ENCODE measurements at regions not wholly inside any gene's neighbourhood (a gene's known extent, or its start where the extent isn't known, plus 50 kb on each side); places are given as distances from the start of the nearest gene placed in this dataset.

DNA sequence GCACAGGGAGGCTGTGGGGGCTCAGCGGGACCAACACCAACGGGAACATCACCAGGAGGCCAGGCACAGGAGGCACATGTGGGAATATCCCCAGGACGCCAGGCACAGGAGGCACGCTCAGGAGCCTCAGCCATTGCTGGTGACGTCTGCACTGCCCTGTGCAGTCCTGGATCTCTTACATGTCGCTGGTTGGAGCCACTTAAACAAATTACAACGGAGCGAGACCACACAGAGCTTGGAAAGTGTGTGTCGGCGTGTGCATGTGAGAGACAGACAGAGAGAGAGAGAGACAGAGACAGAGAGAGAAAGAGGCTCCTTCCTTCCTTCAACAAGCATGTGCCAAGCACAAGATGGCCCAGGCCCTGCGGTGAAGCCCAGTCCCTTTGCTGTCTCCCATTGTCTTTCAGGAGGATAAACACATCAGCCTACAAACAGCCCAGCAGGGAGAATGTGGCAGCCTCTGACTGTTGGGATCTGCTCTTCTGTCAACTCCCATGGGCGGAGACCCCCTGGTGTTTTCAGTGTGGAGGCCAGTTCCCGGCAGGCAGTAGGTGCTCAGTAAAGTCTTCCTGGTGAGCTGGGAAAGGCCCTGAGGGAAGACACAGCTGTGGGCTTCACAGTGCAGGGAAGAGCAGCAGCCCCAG, 112.7 kb upstream of the THBS2 start:
- TF ChIP-seq TEAD4 (IDR thresholded peaks at IDR 0.05) (no peak), TCF12 (IDR thresholded peaks at IDR 0.05; ENCODE audit: low read depth) (no peak), EP300 (IDR thresholded peaks at IDR 0.05; ENCODE audit: borderline replicate concordance) (no peak), RAD21 (IDR thresholded peaks at IDR 0.05; ENCODE audit: low read depth) (no peak), ZBTB7A (IDR thresholded peaks at IDR 0.05; ENCODE audit: low read depth) (no peak), EGR1 (IDR thresholded peaks at IDR 0.05) (no peak), TAF1 (IDR thresholded peaks at IDR 0.05; ENCODE audit: low read depth) (no peak), CEBPB (IDR thresholded peaks at IDR 0.05) (no peak), CREB1 (IDR thresholded peaks at IDR 0.05; ENCODE audit: low read depth) (no peak), YY1 (IDR thresholded peaks at IDR 0.05; ENCODE audit: low read depth) (no peak), FOXM1 (IDR thresholded peaks at IDR 0.05; ENCODE audit: borderline replicate concordance, low read depth) (no peak), NFIC (IDR thresholded peaks at IDR 0.05) (no peak)
- TF ChIP-seq, protein P1, sequence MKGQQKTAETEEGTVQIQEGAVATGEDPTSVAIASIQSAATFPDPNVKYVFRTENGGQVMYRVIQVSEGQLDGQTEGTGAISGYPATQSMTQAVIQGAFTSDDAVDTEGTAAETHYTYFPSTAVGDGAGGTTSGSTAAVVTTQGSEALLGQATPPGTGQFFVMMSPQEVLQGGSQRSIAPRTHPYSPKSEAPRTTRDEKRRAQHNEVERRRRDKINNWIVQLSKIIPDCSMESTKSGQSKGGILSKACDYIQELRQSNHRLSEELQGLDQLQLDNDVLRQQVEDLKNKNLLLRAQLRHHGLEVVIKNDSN (IDR thresholded peaks at IDR 0.05) = no peak
- TF ChIP-seq, protein P2, sequence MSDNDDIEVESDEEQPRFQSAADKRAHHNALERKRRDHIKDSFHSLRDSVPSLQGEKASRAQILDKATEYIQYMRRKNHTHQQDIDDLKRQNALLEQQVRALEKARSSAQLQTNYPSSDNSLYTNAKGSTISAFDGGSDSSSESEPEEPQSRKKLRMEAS (IDR thresholded peaks at IDR 0.05) = no peak
- TF ChIP-seq, protein P3, sequence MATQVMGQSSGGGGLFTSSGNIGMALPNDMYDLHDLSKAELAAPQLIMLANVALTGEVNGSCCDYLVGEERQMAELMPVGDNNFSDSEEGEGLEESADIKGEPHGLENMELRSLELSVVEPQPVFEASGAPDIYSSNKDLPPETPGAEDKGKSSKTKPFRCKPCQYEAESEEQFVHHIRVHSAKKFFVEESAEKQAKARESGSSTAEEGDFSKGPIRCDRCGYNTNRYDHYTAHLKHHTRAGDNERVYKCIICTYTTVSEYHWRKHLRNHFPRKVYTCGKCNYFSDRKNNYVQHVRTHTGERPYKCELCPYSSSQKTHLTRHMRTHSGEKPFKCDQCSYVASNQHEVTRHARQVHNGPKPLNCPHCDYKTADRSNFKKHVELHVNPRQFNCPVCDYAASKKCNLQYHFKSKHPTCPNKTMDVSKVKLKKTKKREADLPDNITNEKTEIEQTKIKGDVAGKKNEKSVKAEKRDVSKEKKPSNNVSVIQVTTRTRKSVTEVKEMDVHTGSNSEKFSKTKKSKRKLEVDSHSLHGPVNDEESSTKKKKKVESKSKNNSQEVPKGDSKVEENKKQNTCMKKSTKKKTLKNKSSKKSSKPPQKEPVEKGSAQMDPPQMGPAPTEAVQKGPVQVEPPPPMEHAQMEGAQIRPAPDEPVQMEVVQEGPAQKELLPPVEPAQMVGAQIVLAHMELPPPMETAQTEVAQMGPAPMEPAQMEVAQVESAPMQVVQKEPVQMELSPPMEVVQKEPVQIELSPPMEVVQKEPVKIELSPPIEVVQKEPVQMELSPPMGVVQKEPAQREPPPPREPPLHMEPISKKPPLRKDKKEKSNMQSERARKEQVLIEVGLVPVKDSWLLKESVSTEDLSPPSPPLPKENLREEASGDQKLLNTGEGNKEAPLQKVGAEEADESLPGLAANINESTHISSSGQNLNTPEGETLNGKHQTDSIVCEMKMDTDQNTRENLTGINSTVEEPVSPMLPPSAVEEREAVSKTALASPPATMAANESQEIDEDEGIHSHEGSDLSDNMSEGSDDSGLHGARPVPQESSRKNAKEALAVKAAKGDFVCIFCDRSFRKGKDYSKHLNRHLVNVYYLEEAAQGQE (IDR thresholded peaks at IDR 0.05; ENCODE audit: low read depth) = no peak

DNA sequence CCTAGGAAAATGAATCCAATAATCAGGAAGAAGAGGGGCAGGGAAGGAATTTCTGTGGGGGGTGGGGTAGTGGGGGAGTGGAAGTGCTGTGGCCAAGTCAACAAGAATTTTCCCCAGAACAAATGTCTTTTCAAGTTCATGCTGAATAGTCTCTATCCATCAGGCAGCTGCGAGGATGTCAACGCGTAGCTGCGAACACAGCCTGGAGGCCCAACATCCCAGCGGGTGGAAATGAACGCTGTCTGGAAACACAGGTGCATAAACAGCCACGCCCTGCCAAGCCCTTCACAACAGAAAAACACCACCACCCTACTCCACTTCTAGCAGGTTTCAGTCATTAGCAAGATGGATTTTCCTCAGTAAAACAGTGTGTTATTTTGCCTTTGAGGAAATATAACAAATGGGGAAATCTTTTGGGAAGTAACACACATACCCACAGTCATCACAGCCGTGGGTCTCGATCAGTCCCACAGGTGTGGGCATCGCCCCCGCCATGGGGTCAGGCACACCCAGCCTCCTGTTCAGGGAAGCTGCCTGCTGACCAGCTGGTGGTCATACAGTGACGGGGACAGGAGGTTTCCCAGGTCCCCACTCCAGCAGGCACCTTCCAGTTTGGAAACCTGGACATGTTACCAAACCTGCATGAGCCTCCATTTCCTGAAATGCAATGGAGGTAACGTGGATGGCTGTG, 112.1 kb upstream of the THBS2 start:
- TF ChIP-seq, protein P2 (IDR thresholded peaks at IDR 0.05) = no peak
- TF ChIP-seq RAD21 (IDR thresholded peaks at IDR 0.05; ENCODE audit: low read depth) (no peak), TAF1 (IDR thresholded peaks at IDR 0.05; ENCODE audit: low read depth) (no peak), CEBPB (IDR thresholded peaks at IDR 0.05) (no peak)

DNA sequence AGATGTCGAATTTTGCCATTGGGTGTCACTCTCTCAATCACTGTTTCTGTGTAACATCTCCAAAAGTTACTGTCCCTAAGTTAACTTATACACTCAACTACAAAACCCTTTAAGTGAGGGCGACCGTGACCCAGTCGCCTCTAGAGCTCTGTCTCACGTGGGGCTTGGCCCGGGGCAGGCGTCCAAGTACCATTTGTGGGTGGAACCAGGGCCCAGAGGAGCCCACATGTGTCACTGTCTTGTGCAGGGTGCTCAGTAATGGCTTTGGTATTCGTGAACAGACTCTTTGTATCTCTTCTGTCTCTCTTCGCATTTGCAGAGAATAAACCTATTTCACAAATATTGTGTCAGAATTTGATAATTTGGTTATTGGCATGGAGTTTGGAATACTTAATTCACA, 109.9 kb upstream of the THBS2 start:
- TF ChIP-seq CEBPB (IDR thresholded peaks at IDR 0.05) = no peak
- TF ChIP-seq EGR1 (IDR thresholded peaks at IDR 0.05) = no peak
- no peak for TF ChIP-seq YY1 (IDR thresholded peaks at IDR 0.05; ENCODE audit: low read depth)
- TF ChIP-seq, protein P3 (IDR thresholded peaks at IDR 0.05; ENCODE audit: low read depth) = no peak
- no peak for TF ChIP-seq ZBTB7A (IDR thresholded peaks at IDR 0.05; ENCODE audit: low read depth)
- TF ChIP-seq, protein P2 (IDR thresholded peaks at IDR 0.05) = no peak
- no peak for TF ChIP-seq TCF12 (IDR thresholded peaks at IDR 0.05; ENCODE audit: low read depth)
- TF ChIP-seq TEAD4 (IDR thresholded peaks at IDR 0.05) = no peak
- no peak for TF ChIP-seq CREB1 (IDR thresholded peaks at IDR 0.05; ENCODE audit: low read depth)
- no peak for TF ChIP-seq EP300 (IDR thresholded peaks at IDR 0.05; ENCODE audit: borderline replicate concordance)

DNA sequence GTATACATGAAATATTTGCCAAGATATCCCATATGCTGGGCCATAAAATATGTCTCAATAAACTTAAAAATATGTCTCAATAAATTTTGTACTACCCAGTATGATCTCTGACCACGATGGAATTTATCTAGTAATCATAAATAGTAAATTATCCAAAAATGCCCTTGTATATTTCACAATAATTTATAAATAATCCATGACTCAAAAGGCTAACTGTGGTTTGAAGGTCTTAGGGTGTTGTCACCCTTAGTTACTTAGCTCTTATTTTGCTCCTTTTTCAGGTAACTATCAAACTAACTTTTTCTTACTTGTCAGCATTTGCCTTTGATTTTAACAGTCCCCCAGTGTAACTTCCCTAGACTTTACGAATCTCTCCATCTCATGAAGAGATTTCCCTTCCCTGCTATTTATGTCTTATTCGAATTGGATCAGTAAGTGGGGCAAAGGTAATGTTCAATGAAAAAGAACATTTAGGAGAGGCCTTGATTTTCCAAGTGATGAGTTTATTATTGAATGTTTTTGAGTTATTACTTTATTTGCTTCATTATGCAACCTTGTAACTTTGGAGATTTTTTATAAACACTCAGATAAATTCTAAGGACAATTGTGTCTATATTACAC, 109.0 kb upstream of the THBS2 start:
- no peak for TF ChIP-seq NFIC (IDR thresholded peaks at IDR 0.05)
- no peak for TF ChIP-seq ZBTB7A (IDR thresholded peaks at IDR 0.05; ENCODE audit: low read depth)
- no peak for TF ChIP-seq EP300 (IDR thresholded peaks at IDR 0.05; ENCODE audit: borderline replicate concordance)
- no peak for TF ChIP-seq EGR1 (IDR thresholded peaks at IDR 0.05)
- no peak for TF ChIP-seq FOXM1 (IDR thresholded peaks at IDR 0.05; ENCODE audit: borderline replicate concordance, low read depth)
- TF ChIP-seq TCF12 (IDR thresholded peaks at IDR 0.05; ENCODE audit: low read depth) = no peak
- TF ChIP-seq CEBPB (IDR thresholded peaks at IDR 0.05) = no peak
- TF ChIP-seq RAD21 (IDR thresholded peaks at IDR 0.05; ENCODE audit: low read depth) = no peak
- TF ChIP-seq TEAD4 (IDR thresholded peaks at IDR 0.05) = no peak
- no peak for TF ChIP-seq YY1 (IDR thresholded peaks at IDR 0.05; ENCODE audit: low read depth)

DNA sequence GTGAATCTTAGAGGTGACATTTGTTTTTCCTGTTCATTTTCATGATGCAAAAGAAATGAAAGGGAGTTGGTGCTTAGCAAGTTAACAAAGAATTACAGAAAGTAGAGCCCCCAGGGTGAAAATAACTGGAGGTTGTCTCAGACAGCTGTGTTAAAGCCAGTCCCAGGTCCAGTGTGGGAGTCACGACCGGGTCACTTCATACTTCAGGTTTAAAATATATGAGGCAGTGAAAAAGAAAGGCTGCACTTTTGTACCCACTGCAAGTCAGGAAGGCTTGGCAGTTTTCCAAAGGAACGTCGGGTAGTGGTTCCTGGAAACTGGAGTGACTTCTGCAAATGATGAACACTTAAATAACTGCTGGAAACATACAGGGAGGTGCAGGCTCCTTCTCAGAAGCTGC, 91.5 kb upstream of the THBS2 start:
- no peak for TF ChIP-seq EGR1 (IDR thresholded peaks at IDR 0.05)
- TF ChIP-seq, protein P1 (IDR thresholded peaks at IDR 0.05) = no peak
